ENCODE measurements at regions not wholly inside any gene's neighbourhood (a gene's known extent, or its start where the extent isn't known, plus 50 kb on each side); places are given as distances from the start of the nearest gene placed in this dataset.

- no peaks in the 10 kb centered on the region for H3K36me3 ChIP-seq (ENCODE audit: control insufficient read depth in 2 of 4, insufficient read depth in 4 of 4, low read length in 3 of 4)
- H2BK20ac ChIP-seq (ENCODE audit: low read length), result no peak overlapping the region
- no peak overlapping the region for H3K4me2 ChIP-seq (ENCODE audit: insufficient read depth in 1 of 2, low read depth in 2 of 2, low read length in 2 of 2)
- no peak overlapping the region for H3K4ac ChIP-seq (replicated peaks; ENCODE audit: insufficient read length, low read depth, low read length)
- H3K79me2 ChIP-seq (ENCODE audit: control insufficient read depth in 1 of 2, insufficient read depth in 2 of 2, low read length in 2 of 2), result no peaks in the 10 kb centered on the region
- H3K14ac ChIP-seq (ENCODE audit: insufficient read length), result no peak overlapping the region
- no peak overlapping the region for H3K23ac ChIP-seq (ENCODE audit: insufficient read length)
- POLR2A ChIA-PET (ENCODE audit: partially characterized antibody), result no interaction called here
- no peak overlapping the region for H2BK5ac ChIP-seq (ENCODE audit: low read depth, low read length)
- no peak overlapping the region for H4K5ac ChIP-seq (ENCODE audit: insufficient read length, low read depth, low read length)
- FAIRE-seq (no peak), DNase-seq (ENCODE audit: low read depth in 1 of 2, low spot score in 2 of 2) (no peak)
- H2AFZ ChIP-seq (ENCODE audit: low read length), result no peak overlapping the region
- H3K56ac ChIP-seq (replicated peaks; ENCODE audit: insufficient read length, low read depth, low read length), result no peak overlapping the region
- H4K91ac ChIP-seq (replicated peaks; ENCODE audit: insufficient read length, low read length), result no peak overlapping the region
- no peak overlapping the region for H3K4me3 ChIP-seq (ENCODE audit: extremely low read depth in 1 of 4, insufficient read depth in 2 of 4, low read depth in 3 of 4, low read length in 4 of 4)
- 87% methylated on average over 3 of the region's 3 CpGs; no CpG with 5 or more reads in 1 of the 2 experiments for WGBS, 2 experiments (ENCODE audit: extremely low coverage in 1 of 2, insufficient coverage in 1 of 2, insufficient read length in 1 of 2, insufficient replicate concordance in 2 of 2, low coverage in 1 of 2, low lambda C conversion rate in 2 of 2, missing lambda C conversion rate in 1 of 2)
- no peak overlapping the region for H2BK120ac ChIP-seq (replicated peaks; ENCODE audit: low read depth, low read length)
- peaks cover 2 to 6% (median 5%) of the 10 kb centered on the region in 4 experiments; a peak in 6 of 7 replicates for H3K4me1 ChIP-seq (replicated peaks in 1 of 4; ENCODE audit: control insufficient read depth in 3 of 4, insufficient read depth in 4 of 4, low read length in 3 of 4)
- TF ChIP-seq TCF12 (IDR thresholded peaks at IDR 0.05; ENCODE audit: low read depth, low read length) (no peak), ATF3 (IDR thresholded peaks at IDR 0.05; ENCODE audit: insufficient read depth, low read depth, low read length) (no peak), SAP30 (IDR thresholded peaks at IDR 0.05; ENCODE audit: insufficient read depth, insufficient replicate concordance, low read length) (no peak), CBX8 (IDR thresholded peaks at IDR 0.05; ENCODE audit: borderline replicate concordance, low read depth, low read length) (no peak), POLR2A (IDR thresholded peaks at IDR 0.05; ENCODE audit: control extremely low read depth in 1 of 2, low read depth in 2 of 2, low read length in 2 of 2) (no peak), KDM1A (IDR thresholded peaks at IDR 0.05; ENCODE audit: borderline replicate concordance, low read length) (no peak), SRF (IDR thresholded peaks at IDR 0.05; ENCODE audit: low read depth, low read length) (no peak), MAFK (IDR thresholded peaks at IDR 0.05; ENCODE audit: low read depth, low read length) (no peak), TBP (IDR thresholded peaks at IDR 0.05; ENCODE audit: low read depth, low read length) (no peak), POLR2AphosphoS5 (IDR thresholded peaks at IDR 0.05; ENCODE audit: low read depth, low read length) (no peak), EP300 (IDR thresholded peaks at IDR 0.05; ENCODE audit: borderline replicate concordance in 1 of 2, low read depth in 2 of 2, low read length in 2 of 2) (no peak), RNF2 (IDR thresholded peaks at IDR 0.05; ENCODE audit: borderline replicate concordance, low read depth, low read length, missing control alignments, poor library complexity, severe bottlenecking) (no peak), CREB1 (IDR thresholded peaks at IDR 0.05) (no peak)
- H3K27ac ChIP-seq (ENCODE audit: low read depth, low read length), result no peak overlapping the region
- CTCF ChIA-PET (ENCODE audit: partially characterized antibody), result no interaction called here
- H2BK12ac ChIP-seq (ENCODE audit: low read depth, low read length), result no peak overlapping the region
- no peak overlapping the region for H3K18ac ChIP-seq (ENCODE audit: extremely low read depth, low read length)
- H3K79me1 ChIP-seq (ENCODE audit: low read depth, low read length), result no peaks in the 10 kb centered on the region
- H3K9me3 ChIP-seq (ENCODE audit: insufficient read depth in 2 of 2, low read depth in 1 of 2, low read length in 1 of 2), result no peaks in the 10 kb centered on the region
- no peak overlapping the region for H2BK15ac ChIP-seq (ENCODE audit: low read length)
- H4K20me1 ChIP-seq (replicated peaks in 1 of 2; ENCODE audit: control insufficient read depth in 1 of 2, insufficient read depth in 2 of 2, low read length in 2 of 2), result no peaks in the 10 kb centered on the region
- H2AK5ac ChIP-seq (ENCODE audit: low read depth, low read length), result no peak overlapping the region
- H3K9ac ChIP-seq (replicated peaks in 1 of 4; ENCODE audit: extremely low read depth in 1 of 4, low read depth in 3 of 4, low read length in 3 of 4), result no peak overlapping the region
- H4K8ac ChIP-seq (ENCODE audit: extremely low read depth, insufficient read depth, low read length), result no peak overlapping the region
- no peaks in the 10 kb centered on the region for H3K23me2 ChIP-seq (ENCODE audit: low read depth, low read length)
- no peaks in the 10 kb centered on the region for H3K27me3 ChIP-seq (replicated peaks in 1 of 4; ENCODE audit: control insufficient read depth in 3 of 4, extremely low read depth in 1 of 4, insufficient read depth in 3 of 4, low read length in 3 of 4)
Measured at GRCh38 chr1:232574077-232574476, 55.9 kb downstream of the SIPA1L2 start.

Data from H1 (cell line).